NCI-H1417 (cell line): ENCODE measurements at regions not wholly inside any gene's neighbourhood (a gene's known extent, or its start where the extent isn't known, plus 50 kb on each side); places are given as distances from the start of the nearest gene placed in this dataset.
A peak's percentile ranks its signal among the peaks of the same experiment; 100 is the strongest.
"Not testable (repeated sequence)": the region's sequence is repeated elsewhere in the genome, so short reads cannot be mapped to it uniquely, and the experiment has no call there.

Source experiments
- DNase-seq, 3 experiments: peaks; one replicate each; lab custom pipeline; 2025; lab: John Stamatoyannopoulos, UW

- no peak for DNase-seq
Measured at GRCh38 chr19:33866696-33867095, 70.0 kb downstream of the KCTD15 start.

GRCh38 chr19:33868076-33868735 lies 71.5 kb downstream of the KCTD15 start:
- DNase-seq, result peak in 1 of 3 experiments; percentile 41

GRCh38 chr19:33868788-33869412 lies 72.2 kb downstream of the KCTD15 start:
- peak in 1 of 3 experiments; percentile 31 for DNase-seq

GRCh38 chr19:33870298-33870932 lies 73.7 kb downstream of the KCTD15 start:
- DNase-seq, result not testable (repeated sequence)

- DNase-seq, result no peak
Measured at GRCh38 chr19:33871605-33872004, 74.9 kb downstream of the KCTD15 start.

- DNase-seq, result peak in 1 of 3 experiments; percentile 1
Measured at GRCh38 chr19:33872445-33873320, 76.0 kb downstream of the KCTD15 start.

- no peak for DNase-seq
Measured at GRCh38 chr19:33875071-33875470, 78.4 kb downstream of the KCTD15 start.

- no peak for DNase-seq
Measured at GRCh38 chr19:33876192-33876591, 79.5 kb downstream of the KCTD15 start.

- no peak for DNase-seq
Measured at GRCh38 chr19:33878030-33878544, 81.4 kb downstream of the KCTD15 start.

GRCh38 chr19:33878910-33879810 lies 82.5 kb downstream of the KCTD15 start:
- no peak for DNase-seq

GRCh38 chr19:33879818-33880575 lies 83.3 kb downstream of the KCTD15 start:
- no peak for DNase-seq

GRCh38 chr19:33883859-33884519 lies 87.3 kb downstream of the KCTD15 start:
- DNase-seq, result peak in 1 of 3 experiments; percentile 19

GRCh38 chr19:33885236-33885635 lies 88.6 kb downstream of the KCTD15 start:
- no peak for DNase-seq

- DNase-seq, result no peak
Measured at GRCh38 chr19:33887891-33888290, 91.2 kb downstream of the KCTD15 start.

GRCh38 chr19:33888665-33889064 lies 92.0 kb downstream of the KCTD15 start:
- no peak for DNase-seq

GRCh38 chr19:33890569-33890968 lies 93.9 kb downstream of the KCTD15 start:
- DNase-seq, result no peak

GRCh38 chr19:33891773-33892172 lies 95.1 kb downstream of the KCTD15 start:
- no peak for DNase-seq

GRCh38 chr19:33894787-33895186 lies 98.1 kb downstream of the KCTD15 start:
- no peak for DNase-seq

GRCh38 chr19:33895366-33895765 lies 98.7 kb downstream of the KCTD15 start:
- no peak for DNase-seq
